WTC11 (cell line): ENCODE measurements at regions not wholly inside any gene's neighbourhood (a gene's known extent, or its start where the extent isn't known, plus 50 kb on each side); places are given as distances from the start of the nearest gene placed in this dataset.

Source experiments
- ATAC-seq: fragments of 200-7000 bp; cut with Tn5 transposase; 2 replicates; pipeline ENCODE4 v1.10.0; 2021; ENCODE audit warnings: mild to moderate bottlenecking, moderate library complexity
- CTCF ChIA-PET: fragments of 300-600 bp; sonication (Branson Sonifier 250); formaldehyde crosslinking; loops from one replicate; lab custom pipeline; 2021; ENCODE audit warnings: antibody characterized with exemption; lab: Charles Lee
- POLR2A ChIA-PET: fragments of 350-600 bp; sonication (Branson Sonifier 250); formaldehyde crosslinking; loops from one replicate; lab custom pipeline; 2021; ENCODE audit warnings: antibody characterized with exemption; lab: Charles Lee
- DNase-seq: peaks from one replicate; pipeline ENCODE4 v3.0.0; 2021; ENCODE audit warnings: low spot score
- H3K27ac Mint-ChIP-seq: 2 replicates; pipeline ENCODE4 v1.8.0; 2021; ENCODE audit warnings: mixed read lengths
- H3K27me3 Mint-ChIP-seq: 2 replicates; pipeline ENCODE4 v1.8.0; 2021; ENCODE audit warnings: low read depth, mild to moderate bottlenecking, moderate library complexity, mixed read lengths
- H3K36me3 Mint-ChIP-seq: 2 replicates; pipeline ENCODE4 v1.8.0; 2021; ENCODE audit warnings: mixed read lengths
- H3K4me1 Mint-ChIP-seq: 2 replicates; pipeline ENCODE4 v1.8.0; 2022; ENCODE audit warnings: mixed read lengths
- H3K4me3 Mint-ChIP-seq: 2 replicates; pipeline ENCODE4 v1.8.0; 2021; ENCODE audit warnings: mild to moderate bottlenecking, moderate library complexity, mixed read lengths
- H3K9me3 Mint-ChIP-seq: 2 replicates; pipeline ENCODE4 v1.8.0; 2021; ENCODE audit warnings: mixed read lengths
- ATF1 ChIP-seq: sonication (generic); formaldehyde crosslinking; IDR thresholded peaks from 2 replicates; pipeline ENCODE4 v1.8.1; 2023; ENCODE audit warnings: mild to moderate bottlenecking, moderate library complexity, missing genetic modification reagents
- FOXJ3 ChIP-seq: sonication (generic); formaldehyde crosslinking; IDR thresholded peaks from 2 replicates; pipeline ENCODE4 v1.9.0; 2021; ENCODE audit warnings: missing genetic modification reagents, mild to moderate bottlenecking, borderline replicate concordance
- GRHL2 ChIP-seq: fragments of 250-450 bp; sonication (Bioruptor Pico); IDR thresholded peaks from 2 replicates; pipeline ENCODE4 v1.8.0; 2022; ENCODE audit warnings: mild to moderate bottlenecking, moderate library complexity; ENCODE audit not compliant: insufficient replicate concordance, severe bottlenecking
- KAT7 ChIP-seq: sonication (generic); formaldehyde crosslinking; IDR thresholded peaks from 2 replicates; pipeline ENCODE4 v1.8.1; 2023; ENCODE audit warnings: missing genetic modification reagents, mild to moderate bottlenecking, borderline replicate concordance
- NR2C2 ChIP-seq: sonication (generic); formaldehyde crosslinking; IDR thresholded peaks from 2 replicates; pipeline ENCODE4 v1.8.0; 2022; ENCODE audit warnings: mild to moderate bottlenecking, missing genetic modification reagents
- OVOL2 ChIP-seq: fragments of 250-450 bp; sonication (Bioruptor Pico); IDR thresholded peaks from 2 replicates; pipeline ENCODE4 v1.9.0; 2021; ENCODE audit warnings: mild to moderate bottlenecking, borderline replicate concordance
- PRRX2 ChIP-seq: fragments of 250-450 bp; sonication (Bioruptor Pico); IDR thresholded peaks from 2 replicates; pipeline ENCODE4 v1.8.0; 2021; ENCODE audit warnings: mild to moderate bottlenecking
- RORB ChIP-seq: fragments of 250-450 bp; sonication (Bioruptor Pico); IDR thresholded peaks from 2 replicates; pipeline ENCODE4 v1.9.0; 2021; ENCODE audit warnings: mild to moderate bottlenecking
- SMAD3 ChIP-seq: sonication (generic); formaldehyde crosslinking; IDR thresholded peaks from 2 replicates; pipeline ENCODE4 v1.8.0; 2022; ENCODE audit warnings: missing genetic modification reagents, mild to moderate bottlenecking, borderline replicate concordance
- SOX15 ChIP-seq: fragments of 250-450 bp; sonication (Bioruptor Pico); IDR thresholded peaks from 2 replicates; pipeline ENCODE4 v1.9.0; 2021; ENCODE audit warnings: mild to moderate bottlenecking
- TEAD4 ChIP-seq: sonication (generic); formaldehyde crosslinking; IDR thresholded peaks from 2 replicates; pipeline ENCODE4 v1.8.0; 2022; ENCODE audit warnings: mild to moderate bottlenecking, missing genetic modification reagents
- TF ChIP-seq, protein P1 (sequence below): fragments of 200-600 bp; IDR thresholded peaks from 2 replicates; pipeline ENCODE4 v1.8.0; 2022; ENCODE audit warnings: antibody characterized with exemption
- TF ChIP-seq, protein P2 (sequence below): sonication (generic); formaldehyde crosslinking; IDR thresholded peaks from 2 replicates; pipeline ENCODE4 v1.8.0; 2022; ENCODE audit warnings: mild to moderate bottlenecking, missing genetic modification reagents
- TF ChIP-seq, protein P3 (sequence below): sonication (generic); formaldehyde crosslinking; IDR thresholded peaks from 2 replicates; pipeline ENCODE4 v1.8.0; 2022; ENCODE audit warnings: mild to moderate bottlenecking, missing genetic modification reagents
- TF ChIP-seq, protein P4 (sequence below): sonication (generic); formaldehyde crosslinking; IDR thresholded peaks from 2 replicates; pipeline ENCODE4 v1.8.1; 2023; ENCODE audit warnings: mild to moderate bottlenecking, missing genetic modification reagents, moderate library complexity
- TF ChIP-seq, protein P5 (sequence below): fragments of 250-450 bp; sonication (Bioruptor Pico); IDR thresholded peaks from 2 replicates; pipeline ENCODE4 v1.8.0; 2021; ENCODE audit warnings: mild to moderate bottlenecking
- TF ChIP-seq, protein P6 (sequence below): sonication (generic); formaldehyde crosslinking; IDR thresholded peaks from 2 replicates; pipeline ENCODE4 v1.8.1; 2022; ENCODE audit warnings: low read depth, missing genetic modification reagents, borderline replicate concordance
- TF ChIP-seq, protein P7 (sequence below): sonication (generic); formaldehyde crosslinking; IDR thresholded peaks from 2 replicates; pipeline ENCODE4 v1.8.0; 2023; ENCODE audit warnings: missing genetic modification reagents, mild to moderate bottlenecking, borderline replicate concordance
- TF ChIP-seq, protein P8 (sequence below): sonication (generic); formaldehyde crosslinking; IDR thresholded peaks from 2 replicates; pipeline ENCODE4 v1.8.0; 2023; ENCODE audit warnings: mild to moderate bottlenecking, missing genetic modification reagents

DNA sequence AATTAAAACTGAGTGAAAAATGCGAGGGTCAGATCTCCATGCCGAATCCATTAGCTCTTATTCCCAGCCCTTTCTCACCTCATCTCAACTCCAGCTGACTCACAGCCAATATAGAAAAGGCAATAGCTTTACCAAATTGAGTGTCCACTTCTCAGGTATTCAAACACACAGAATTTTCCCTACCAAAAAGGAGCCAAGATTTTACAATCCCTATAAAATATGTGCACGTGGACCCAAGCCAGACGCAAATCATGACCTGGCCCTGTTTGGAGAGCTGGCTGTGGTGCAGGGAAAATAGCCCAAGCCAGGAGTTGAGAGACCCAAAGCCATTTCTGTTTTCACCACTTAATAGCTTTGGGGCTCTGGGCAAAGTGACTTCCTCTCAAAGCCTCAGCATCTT lies 379.7 kb upstream of the AUTS2 start:
- no peaks in the 10 kb centered on the region for H3K9me3 Mint-ChIP-seq
- no peak overlapping the region for H3K27ac Mint-ChIP-seq
- no peak for ATAC-seq
- ChIA-PET POLR2A (no interaction called here), CTCF (no interaction called here)
- H3K27me3 Mint-ChIP-seq = peaks cover 82% of the 10 kb centered on the region
- no peak overlapping the region for H3K4me3 Mint-ChIP-seq
- TF ChIP-seq, protein P1, sequence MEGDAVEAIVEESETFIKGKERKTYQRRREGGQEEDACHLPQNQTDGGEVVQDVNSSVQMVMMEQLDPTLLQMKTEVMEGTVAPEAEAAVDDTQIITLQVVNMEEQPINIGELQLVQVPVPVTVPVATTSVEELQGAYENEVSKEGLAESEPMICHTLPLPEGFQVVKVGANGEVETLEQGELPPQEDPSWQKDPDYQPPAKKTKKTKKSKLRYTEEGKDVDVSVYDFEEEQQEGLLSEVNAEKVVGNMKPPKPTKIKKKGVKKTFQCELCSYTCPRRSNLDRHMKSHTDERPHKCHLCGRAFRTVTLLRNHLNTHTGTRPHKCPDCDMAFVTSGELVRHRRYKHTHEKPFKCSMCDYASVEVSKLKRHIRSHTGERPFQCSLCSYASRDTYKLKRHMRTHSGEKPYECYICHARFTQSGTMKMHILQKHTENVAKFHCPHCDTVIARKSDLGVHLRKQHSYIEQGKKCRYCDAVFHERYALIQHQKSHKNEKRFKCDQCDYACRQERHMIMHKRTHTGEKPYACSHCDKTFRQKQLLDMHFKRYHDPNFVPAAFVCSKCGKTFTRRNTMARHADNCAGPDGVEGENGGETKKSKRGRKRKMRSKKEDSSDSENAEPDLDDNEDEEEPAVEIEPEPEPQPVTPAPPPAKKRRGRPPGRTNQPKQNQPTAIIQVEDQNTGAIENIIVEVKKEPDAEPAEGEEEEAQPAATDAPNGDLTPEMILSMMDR = no peak
- TF ChIP-seq, protein P2, sequence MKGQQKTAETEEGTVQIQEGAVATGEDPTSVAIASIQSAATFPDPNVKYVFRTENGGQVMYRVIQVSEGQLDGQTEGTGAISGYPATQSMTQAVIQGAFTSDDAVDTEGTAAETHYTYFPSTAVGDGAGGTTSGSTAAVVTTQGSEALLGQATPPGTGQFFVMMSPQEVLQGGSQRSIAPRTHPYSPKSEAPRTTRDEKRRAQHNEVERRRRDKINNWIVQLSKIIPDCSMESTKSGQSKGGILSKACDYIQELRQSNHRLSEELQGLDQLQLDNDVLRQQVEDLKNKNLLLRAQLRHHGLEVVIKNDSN (CRISPR knock-in tag) = no peak
- TF ChIP-seq TEAD4 (CRISPR knock-in tag) (no peak), PRRX2 (CRISPR knock-in tag) (no peak), NR2C2 (CRISPR knock-in tag) (no peak), ATF1 (CRISPR knock-in tag) (no peak), KAT7 (CRISPR knock-in tag) (no peak), RORB (CRISPR knock-in tag) (no peak)
- TF ChIP-seq, protein P3, sequence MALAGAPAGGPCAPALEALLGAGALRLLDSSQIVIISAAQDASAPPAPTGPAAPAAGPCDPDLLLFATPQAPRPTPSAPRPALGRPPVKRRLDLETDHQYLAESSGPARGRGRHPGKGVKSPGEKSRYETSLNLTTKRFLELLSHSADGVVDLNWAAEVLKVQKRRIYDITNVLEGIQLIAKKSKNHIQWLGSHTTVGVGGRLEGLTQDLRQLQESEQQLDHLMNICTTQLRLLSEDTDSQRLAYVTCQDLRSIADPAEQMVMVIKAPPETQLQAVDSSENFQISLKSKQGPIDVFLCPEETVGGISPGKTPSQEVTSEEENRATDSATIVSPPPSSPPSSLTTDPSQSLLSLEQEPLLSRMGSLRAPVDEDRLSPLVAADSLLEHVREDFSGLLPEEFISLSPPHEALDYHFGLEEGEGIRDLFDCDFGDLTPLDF (CRISPR knock-in tag) = no peak
- TF ChIP-seq, protein P4, sequence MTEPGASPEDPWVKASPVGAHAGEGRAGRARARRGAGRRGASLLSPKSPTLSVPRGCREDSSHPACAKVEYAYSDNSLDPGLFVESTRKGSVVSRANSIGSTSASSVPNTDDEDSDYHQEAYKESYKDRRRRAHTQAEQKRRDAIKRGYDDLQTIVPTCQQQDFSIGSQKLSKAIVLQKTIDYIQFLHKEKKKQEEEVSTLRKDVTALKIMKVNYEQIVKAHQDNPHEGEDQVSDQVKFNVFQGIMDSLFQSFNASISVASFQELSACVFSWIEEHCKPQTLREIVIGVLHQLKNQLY (CRISPR knock-in tag) = no peak
- TF ChIP-seq, protein P5, sequence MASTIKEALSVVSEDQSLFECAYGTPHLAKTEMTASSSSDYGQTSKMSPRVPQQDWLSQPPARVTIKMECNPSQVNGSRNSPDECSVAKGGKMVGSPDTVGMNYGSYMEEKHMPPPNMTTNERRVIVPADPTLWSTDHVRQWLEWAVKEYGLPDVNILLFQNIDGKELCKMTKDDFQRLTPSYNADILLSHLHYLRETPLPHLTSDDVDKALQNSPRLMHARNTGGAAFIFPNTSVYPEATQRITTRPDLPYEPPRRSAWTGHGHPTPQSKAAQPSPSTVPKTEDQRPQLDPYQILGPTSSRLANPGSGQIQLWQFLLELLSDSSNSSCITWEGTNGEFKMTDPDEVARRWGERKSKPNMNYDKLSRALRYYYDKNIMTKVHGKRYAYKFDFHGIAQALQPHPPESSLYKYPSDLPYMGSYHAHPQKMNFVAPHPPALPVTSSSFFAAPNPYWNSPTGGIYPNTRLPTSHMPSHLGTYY (CRISPR knock-in tag) = no peak
- H3K36me3 Mint-ChIP-seq = no peaks in the 10 kb centered on the region
- H3K4me1 Mint-ChIP-seq = no peaks in the 10 kb centered on the region
- no peak for DNase-seq

DNA sequence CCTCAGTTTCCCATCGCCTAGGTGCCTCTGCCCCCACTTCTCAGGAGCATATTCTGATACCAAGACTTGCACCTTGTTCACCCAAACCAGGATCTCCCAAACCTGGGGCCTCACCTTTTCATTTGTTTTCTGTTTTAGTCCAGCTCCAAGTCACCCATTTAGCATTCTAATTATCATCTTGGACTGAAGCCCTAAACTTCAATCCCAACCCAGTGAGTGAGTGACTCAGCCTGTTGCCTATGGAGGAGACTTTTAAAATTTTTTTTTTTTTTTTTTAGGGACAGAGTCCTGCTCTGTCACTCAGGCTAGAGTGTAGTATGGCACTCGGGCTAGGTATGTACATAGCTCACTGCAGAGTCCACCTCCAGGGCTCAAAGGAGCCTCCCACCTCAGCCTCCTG lies 378.9 kb upstream of the AUTS2 start:
- Mint-ChIP-seq H3K36me3 (no peaks in the 10 kb centered on the region), H3K27me3 (peaks cover 83% of the 10 kb centered on the region), H3K9me3 (no peaks in the 10 kb centered on the region), H3K27ac (no peak overlapping the region), H3K4me1 (no peaks in the 10 kb centered on the region), H3K4me3 (no peak overlapping the region)
- ATAC-seq (no peak), DNase-seq (no peak)
- ChIA-PET CTCF (no interaction called here), POLR2A (no interaction called here)
- TF ChIP-seq SMAD3 (CRISPR knock-in tag) (no peak), NR2C2 (CRISPR knock-in tag) (no peak), GRHL2 (CRISPR knock-in tag) (no peak), SOX15 (CRISPR knock-in tag) (no peak), PRRX2 (CRISPR knock-in tag) (no peak), OVOL2 (CRISPR knock-in tag) (no peak), FOXJ3 (no peak)
- TF ChIP-seq, protein P6, sequence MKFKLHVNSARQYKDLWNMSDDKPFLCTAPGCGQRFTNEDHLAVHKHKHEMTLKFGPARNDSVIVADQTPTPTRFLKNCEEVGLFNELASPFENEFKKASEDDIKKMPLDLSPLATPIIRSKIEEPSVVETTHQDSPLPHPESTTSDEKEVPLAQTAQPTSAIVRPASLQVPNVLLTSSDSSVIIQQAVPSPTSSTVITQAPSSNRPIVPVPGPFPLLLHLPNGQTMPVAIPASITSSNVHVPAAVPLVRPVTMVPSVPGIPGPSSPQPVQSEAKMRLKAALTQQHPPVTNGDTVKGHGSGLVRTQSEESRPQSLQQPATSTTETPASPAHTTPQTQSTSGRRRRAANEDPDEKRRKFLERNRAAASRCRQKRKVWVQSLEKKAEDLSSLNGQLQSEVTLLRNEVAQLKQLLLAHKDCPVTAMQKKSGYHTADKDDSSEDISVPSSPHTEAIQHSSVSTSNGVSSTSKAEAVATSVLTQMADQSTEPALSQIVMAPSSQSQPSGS = no peak
- TF ChIP-seq, protein P7, sequence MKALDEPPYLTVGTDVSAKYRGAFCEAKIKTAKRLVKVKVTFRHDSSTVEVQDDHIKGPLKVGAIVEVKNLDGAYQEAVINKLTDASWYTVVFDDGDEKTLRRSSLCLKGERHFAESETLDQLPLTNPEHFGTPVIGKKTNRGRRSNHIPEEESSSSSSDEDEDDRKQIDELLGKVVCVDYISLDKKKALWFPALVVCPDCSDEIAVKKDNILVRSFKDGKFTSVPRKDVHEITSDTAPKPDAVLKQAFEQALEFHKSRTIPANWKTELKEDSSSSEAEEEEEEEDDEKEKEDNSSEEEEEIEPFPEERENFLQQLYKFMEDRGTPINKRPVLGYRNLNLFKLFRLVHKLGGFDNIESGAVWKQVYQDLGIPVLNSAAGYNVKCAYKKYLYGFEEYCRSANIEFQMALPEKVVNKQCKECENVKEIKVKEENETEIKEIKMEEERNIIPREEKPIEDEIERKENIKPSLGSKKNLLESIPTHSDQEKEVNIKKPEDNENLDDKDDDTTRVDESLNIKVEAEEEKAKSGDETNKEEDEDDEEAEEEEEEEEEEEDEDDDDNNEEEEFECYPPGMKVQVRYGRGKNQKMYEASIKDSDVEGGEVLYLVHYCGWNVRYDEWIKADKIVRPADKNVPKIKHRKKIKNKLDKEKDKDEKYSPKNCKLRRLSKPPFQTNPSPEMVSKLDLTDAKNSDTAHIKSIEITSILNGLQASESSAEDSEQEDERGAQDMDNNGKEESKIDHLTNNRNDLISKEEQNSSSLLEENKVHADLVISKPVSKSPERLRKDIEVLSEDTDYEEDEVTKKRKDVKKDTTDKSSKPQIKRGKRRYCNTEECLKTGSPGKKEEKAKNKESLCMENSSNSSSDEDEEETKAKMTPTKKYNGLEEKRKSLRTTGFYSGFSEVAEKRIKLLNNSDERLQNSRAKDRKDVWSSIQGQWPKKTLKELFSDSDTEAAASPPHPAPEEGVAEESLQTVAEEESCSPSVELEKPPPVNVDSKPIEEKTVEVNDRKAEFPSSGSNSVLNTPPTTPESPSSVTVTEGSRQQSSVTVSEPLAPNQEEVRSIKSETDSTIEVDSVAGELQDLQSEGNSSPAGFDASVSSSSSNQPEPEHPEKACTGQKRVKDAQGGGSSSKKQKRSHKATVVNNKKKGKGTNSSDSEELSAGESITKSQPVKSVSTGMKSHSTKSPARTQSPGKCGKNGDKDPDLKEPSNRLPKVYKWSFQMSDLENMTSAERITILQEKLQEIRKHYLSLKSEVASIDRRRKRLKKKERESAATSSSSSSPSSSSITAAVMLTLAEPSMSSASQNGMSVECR (CRISPR knock-in tag) = no peak
- TF ChIP-seq, protein P3 (CRISPR knock-in tag) = no peak
- TF ChIP-seq, protein P8, sequence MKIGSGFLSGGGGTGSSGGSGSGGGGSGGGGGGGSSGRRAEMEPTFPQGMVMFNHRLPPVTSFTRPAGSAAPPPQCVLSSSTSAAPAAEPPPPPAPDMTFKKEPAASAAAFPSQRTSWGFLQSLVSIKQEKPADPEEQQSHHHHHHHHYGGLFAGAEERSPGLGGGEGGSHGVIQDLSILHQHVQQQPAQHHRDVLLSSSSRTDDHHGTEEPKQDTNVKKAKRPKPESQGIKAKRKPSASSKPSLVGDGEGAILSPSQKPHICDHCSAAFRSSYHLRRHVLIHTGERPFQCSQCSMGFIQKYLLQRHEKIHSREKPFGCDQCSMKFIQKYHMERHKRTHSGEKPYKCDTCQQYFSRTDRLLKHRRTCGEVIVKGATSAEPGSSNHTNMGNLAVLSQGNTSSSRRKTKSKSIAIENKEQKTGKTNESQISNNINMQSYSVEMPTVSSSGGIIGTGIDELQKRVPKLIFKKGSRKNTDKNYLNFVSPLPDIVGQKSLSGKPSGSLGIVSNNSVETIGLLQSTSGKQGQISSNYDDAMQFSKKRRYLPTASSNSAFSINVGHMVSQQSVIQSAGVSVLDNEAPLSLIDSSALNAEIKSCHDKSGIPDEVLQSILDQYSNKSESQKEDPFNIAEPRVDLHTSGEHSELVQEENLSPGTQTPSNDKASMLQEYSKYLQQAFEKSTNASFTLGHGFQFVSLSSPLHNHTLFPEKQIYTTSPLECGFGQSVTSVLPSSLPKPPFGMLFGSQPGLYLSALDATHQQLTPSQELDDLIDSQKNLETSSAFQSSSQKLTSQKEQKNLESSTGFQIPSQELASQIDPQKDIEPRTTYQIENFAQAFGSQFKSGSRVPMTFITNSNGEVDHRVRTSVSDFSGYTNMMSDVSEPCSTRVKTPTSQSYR (CRISPR knock-in tag) = no peak
